Stimulated activated CD4-positive, alpha-beta T cell treated with anti-CD3 and anti-CD28 coated beads, Interleukin-2, amount 100 ng/mL, for 48 hours (primary cell): ENCODE measurements at regions not wholly inside any gene's neighbourhood (a gene's known extent, or its start where the extent isn't known, plus 50 kb on each side); places are given as distances from the start of the nearest gene placed in this dataset.
"Not testable (repeated sequence)": the region's sequence is repeated elsewhere in the genome, so short reads cannot be mapped to it uniquely, and the experiment has no call there.

ENCODE experiments used
- DNase-seq, 2 donors: peaks; one replicate each; pipeline ENCODE4 v3.0.0-alpha.2; 2020

DNA sequence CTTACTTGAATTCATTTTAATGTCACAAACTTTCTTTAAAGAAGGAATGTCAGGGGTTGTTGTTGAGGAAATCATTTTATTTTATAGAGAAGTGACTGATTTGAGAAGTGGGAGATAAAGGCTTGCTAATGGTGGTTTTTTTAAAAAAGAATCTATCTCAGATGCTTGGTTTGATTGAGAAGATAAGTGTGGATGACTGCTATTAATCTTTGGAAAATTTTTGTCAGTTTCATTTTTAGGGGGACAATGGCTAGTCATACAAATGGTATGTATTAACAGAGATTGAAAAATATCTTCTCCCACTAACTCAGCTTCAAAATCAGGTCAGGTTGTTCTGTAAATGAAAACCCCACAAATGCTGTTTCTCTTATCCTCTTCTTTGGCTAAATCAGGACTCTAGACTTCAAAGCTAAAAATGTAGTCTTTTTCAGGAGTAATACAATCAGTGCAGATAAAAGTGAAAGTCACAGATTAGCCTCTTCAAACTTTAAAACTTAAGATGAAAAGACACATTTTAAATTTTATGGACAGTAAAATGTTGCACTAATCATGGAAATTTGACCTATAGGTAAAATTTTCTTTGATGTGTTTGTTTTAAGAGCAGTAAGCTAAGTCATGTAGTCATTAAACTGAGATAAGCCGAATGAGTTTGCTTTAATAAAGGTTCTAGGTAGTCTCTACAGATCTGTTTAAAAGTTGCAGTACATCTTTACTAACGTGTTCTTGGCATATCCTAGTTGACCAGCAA lies 674.2 kb upstream of the VRK2 start:
- no peak for DNase-seq

DNA sequence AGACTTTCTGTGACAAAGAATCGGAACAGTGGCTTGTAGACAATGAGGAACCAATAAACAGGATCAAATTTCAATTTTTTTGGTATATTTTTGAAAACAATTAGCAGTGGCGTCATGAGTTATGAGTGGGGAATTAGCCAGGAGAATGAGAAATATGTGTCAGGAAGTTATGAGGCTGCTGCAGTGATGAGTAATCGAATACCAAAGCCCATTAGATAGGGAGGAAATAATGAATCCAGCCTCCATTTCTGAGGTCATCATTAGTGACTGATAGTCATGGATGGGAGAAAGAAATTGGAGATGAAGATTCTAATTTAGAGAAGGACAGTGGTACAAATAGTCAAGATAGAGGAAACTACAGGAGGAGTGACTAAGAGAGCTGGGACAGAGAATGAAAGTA lies 673.1 kb upstream of the VRK2 start:
- no peak for DNase-seq

DNA sequence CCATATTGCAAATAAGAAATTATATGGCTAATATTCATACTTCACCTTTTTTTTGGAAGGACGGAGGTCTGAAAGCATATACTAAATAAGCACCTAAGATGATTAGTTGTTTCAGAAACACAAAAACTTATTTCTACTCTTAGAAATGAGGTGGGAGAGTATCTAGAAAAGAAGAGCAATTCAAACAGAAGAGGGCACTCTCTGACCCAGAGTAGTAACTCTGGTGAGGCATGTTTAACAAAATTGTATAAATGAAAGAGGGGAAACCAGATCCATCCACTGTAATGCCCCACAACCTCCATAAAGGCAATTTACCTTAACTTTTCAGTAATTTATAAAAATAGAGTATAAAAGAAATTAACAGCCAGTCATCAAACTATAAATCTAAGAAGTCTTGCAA lies 669.6 kb upstream of the VRK2 start:
- no peak for DNase-seq

DNA sequence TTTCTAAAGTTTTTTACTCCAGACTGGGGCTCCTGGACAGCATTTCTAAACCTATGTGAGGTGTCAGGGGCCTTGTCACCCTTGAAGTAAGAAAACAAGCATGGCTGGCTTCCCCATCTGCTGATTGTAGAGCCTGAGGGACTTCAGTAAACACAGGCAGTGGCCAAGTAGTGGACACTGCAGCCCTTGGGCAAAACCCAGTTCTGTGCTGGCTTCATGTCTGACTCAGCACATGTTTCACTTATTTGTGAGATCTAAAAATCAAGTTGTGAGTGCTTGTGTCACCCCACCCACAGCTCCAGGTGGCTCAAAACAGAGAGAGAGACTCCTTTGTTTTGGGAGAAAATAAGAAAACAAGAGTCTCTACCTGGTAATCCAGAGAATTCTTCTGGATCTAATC lies 660.3 kb upstream of the VRK2 start:
- DNase-seq = no peak

DNA sequence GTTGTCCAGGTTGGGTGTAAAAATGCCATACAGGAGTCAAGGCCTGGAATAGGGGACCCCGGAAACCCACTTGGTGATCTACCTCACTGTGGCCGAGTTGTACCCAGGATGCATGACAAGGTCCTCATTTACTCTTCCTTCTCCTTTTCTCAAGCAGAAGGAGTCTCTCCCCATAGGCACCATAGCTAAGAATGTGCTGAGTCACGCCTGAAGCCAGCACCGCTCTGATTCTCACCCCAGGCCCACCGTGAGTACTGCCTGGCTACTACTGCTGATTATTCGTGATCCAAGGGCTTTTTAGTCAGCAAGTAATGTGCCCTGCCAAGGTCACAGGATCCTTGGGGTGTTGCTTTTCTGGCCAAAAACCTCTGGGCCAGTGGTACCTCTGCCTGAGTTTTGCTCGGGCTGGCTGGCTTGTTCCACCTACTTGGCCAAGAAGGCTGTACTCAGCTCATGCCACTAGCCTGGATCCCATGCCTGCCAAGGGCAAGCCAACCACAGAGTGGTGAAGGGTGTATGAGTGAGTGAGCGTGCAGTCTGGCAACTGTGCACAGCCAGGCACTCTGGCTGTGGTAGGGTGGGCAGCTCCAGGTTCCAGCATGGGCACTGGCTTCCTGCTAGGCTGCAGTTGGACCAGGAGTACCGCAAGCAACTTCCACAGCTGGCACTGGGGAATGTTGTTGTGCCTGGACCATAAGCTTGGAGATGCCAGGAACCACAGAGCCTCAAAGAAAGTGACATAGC lies 650.1 kb upstream of the VRK2 start:
- DNase-seq = no peak

DNA sequence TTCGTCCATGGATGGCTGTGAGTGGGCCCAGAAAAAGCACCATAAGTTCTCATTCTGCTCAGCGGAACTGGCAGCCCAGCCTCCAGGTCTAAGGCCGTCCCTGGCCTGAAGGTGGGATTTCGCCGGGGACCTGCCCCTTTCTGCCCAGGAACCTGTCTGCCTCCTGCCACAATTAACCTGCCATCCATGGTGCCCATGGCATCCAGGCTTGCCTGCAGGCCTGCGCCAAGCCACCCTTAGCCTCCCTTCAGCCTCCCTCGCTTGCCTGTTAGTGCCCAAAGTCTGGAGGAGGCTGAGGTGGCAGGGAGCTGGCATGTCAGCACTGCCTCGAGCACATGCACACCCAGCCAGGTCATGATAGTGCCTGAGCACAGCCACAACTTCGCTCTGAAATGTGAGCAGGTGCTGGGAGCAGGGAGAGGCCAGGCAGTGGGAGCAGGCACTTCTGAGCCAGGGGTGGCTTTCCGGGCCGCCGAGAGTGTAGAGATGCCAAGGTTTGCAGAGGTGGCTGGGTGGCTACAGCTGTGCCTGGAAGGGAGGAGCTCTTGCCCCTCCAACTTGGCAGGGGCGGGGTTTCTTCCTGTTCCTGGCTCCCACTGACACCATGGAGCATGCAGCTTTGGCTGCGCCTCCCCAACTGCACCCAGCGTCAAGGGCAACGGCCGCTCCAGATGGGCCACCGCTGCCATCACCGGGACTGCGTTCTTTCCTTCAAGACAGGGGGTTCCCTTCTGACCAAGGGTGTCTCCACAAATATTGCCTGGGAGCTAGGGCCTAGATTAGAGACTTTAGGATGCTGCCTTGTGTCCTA lies 648.9 kb upstream of the VRK2 start:
- no peak for DNase-seq

DNA sequence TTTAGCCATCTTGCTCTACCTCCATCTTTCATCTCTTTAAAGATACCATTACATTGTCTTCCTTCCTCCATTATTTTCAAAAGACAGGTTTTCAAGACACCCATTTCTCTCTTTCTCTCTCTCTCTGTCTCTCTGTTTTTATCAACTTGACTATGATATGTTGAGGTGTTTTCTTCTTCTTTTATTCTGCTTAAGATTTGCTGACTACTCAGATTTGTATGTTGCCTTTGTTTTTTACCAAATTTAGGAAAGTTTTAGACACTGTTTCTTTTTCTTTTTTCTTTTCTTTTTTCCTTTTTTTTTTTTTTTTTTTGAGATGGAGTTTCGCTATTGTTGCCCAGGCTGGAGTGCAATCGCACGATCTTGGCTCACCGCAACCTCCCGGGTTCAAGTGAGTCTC lies 647.5 kb upstream of the VRK2 start:
- DNase-seq = no peak

DNA sequence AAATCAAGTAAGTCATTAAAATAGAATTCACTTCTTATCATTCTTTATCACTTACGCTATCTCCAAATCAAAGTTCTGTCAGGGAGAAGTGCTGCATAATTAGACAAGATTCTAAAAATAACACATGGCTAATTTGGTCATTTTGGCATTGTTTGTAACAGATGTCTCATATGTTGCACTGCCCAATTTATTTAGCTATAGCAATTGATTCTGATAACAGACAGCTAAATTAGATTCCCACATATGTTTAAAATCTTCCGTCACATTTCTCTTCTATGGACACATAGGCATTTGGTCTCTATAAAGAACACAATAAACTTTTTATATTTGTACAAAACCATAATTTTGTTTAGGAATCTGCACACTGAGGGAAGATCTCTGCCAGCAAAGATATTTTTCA lies 644.5 kb upstream of the VRK2 start:
- DNase-seq = no peak

DNA sequence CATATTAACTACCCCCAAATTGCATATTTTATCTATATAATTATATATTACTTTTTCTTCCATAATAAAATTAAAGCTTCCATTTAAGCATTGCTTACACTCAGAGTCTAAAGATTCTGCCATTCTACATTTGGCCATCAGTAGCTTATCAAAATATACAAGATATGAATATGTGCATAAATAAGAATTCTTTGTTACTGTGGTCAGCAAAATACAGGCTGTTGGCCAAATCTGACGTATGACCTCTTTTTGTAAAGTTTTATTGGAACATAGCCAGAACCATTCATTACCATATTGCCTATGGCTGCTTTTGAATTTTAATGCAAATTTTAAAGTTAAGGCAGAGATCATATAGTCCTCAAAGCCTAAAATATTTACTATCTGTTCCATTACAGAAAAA lies 643.9 kb upstream of the VRK2 start:
- DNase-seq = no peak

DNA sequence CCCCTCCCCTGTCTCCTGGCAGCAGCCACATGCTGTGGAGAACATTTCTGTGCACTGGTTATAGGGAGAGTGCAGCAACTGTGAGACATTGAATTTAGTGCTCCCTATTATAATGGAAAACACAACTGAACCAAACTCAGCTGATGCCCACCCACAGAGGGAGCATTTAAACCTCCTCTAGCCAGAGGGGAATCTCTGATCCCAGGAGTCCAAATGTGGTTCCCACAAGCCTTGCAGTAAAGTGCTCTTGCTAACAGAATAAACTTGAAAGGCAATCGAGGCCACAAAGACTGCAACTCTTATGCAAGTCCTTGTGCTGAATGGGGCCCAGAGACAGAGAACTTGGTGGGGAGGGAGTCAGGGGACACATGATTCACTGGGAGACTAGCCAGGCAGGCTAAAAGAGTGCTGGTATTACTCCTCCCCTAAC lies 638.8 kb upstream of the VRK2 start:
- no peak for DNase-seq

DNA sequence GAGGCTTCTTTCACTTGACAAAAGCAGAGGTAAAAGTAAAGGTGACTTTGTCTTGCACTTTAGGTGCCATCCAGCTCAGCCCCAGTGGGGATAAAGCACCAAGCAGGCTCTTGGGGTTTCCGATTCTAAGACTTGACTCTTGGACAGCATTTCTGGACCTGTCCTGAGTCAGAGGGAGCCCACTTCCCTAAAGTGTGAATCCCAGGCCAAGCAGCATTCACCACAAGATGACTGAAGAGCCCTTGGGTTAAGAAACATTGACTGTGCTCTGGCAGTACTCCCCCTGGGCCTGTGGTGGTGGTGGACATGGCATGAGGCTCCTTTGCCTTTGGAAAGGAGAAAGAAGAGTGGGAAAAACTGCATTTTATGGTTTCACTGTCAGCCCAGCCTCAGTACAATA lies 638.0 kb upstream of the VRK2 start:
- no peak for DNase-seq

DNA sequence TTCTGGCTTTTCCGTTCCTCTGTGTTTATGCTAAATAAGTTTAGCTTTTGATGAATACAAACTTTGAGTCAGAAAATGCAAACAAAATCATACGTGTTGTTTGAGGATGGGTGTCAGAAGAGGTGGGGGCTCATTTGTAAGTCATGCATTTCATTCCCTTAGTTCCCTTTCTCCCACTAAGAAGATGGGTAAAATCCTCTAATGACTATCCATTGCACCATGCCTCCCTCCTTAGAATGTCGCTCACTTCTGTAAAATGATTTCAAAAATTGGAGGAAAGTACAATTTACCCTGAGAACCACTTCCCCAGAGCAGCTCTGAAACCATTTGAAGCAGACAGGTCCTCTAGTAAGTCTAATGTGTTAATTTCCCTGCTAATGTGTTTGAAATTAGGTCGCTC lies 629.6 kb upstream of the VRK2 start:
- no peak for DNase-seq

DNA sequence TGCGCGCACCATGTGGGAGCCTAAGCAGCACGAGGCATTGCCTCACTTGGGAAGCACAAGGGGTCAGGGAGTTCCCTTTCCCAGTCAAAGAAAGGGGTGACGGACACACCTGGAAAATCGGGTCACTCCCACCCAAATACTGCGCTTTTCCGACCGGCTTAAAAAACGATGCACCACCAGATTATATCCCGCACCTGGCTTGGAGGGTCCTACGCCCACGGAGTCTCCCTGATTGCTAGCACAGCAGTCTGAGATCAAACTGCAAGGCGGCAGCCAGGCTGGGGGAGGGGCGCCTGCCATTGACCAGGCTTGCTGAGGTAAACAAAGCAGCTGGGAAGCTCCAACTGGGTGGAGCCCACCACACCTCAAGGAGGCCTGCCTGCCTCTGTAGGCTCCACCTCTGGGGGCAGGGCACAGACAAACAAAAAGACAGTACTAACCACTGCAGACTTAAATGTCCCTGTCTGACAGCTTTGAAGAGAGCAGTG lies 627.7 kb upstream of the VRK2 start:
- DNase-seq = not testable (repeated sequence)

DNA sequence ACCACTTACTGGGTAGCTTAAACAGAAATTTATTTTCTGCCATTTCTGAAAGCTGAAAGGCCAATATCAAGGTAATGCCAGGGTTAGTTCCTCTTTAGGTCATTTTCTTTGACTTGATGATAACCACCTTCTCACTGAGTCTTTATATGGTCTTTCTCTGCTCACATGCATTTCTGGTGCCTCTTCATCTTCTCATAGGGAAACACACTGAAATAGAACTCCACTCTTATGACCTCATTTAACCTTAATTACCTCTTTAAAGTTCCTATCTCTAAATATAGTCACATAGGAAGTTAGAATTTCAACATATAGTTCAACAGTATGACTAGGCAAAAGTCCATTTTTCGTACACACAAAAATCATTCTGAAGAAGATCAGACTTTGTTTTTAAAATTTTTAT lies 616.8 kb upstream of the VRK2 start:
- no peak for DNase-seq

DNA sequence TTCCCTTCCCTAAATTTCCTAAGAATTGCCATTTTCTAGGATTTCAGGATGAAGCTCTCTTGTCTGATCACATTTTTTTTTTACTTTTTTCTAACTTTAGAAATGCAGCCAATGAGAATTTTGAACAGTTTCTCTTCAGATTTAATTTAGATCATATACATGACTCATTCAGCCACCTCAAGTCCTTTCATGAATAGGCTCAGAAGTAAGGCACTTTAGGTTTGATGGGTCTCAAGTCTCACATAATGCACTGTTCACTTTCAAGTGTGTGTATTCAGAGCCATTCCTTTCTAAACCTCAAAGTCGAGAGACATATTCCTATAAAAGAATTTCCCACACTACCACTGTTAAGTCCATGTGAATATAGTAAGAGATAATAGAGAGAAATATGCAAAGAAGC lies 614.1 kb upstream of the VRK2 start:
- DNase-seq = no peak

DNA sequence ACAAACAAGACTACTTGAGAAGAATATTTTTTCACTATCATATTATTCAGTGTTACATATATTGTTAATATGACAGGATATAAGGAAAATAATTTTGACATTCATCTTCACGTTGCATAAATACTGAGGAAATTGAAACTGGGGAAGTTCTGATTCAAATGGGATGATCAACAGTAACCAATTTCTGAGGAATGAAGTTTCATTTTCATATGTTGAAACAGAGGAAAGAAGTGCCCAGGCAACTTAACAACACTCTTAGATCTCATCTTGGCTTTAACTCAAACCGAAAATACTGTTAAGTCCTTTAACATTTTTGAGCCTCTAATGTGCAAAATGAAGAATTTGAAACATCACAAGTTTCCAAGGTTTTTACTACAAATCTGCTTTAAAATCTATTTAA lies 612.2 kb upstream of the VRK2 start:
- DNase-seq = no peak

DNA sequence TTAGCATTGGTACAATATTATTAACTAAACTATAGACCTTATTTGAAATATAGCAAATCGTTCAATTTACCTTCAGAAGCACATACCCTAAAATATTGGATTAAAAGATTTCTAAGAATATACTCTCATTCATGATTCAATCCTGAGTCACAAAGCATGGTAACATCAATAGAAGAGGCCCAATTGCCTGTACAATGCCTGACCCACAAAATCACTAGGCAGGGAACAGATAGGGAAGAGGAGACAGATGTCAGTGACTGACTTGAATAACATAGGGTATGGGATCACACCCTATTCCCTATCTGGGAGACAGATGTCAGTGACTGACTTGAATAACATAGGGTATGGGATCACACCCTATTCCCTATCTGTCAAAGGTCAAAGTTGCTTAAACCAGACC lies 611.6 kb upstream of the VRK2 start:
- no peak for DNase-seq

DNA sequence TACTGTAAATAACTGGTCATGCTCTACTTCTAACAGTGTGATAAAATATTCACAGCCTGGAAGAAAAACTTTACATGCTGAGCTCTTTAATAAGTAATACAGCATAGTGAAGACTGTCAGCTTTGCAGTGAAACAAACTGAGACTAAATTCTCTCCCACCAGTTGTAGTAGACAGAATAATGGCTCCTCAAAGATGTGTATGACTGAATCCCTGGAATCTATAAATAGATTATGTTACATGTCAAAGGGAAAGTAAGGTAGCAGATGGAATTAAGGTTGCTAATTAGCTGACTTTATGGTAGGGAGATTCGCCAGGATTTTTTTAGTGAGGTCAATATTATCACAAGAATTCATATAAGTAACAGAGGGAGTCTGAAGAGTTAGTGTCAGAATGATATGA lies 609.5 kb upstream of the VRK2 start:
- DNase-seq = no peak

DNA sequence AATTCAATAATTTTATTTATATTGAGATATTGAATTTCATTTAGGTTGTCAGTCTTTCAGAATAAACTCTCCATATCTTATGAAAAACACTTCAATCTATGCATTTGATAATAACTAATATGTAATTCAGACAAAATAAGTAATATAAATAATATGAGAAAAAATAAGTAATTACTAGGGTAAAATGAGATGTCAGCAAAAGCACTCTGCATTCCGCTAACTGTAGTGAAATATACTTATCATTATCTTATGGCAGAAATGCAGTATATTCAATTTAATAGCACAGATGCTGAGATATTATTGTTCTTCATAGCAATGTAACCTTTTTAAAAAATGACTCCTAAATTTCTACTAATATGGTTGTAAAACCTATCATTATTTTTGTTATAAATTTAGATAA lies 606.2 kb upstream of the VRK2 start:
- no peak for DNase-seq

DNA sequence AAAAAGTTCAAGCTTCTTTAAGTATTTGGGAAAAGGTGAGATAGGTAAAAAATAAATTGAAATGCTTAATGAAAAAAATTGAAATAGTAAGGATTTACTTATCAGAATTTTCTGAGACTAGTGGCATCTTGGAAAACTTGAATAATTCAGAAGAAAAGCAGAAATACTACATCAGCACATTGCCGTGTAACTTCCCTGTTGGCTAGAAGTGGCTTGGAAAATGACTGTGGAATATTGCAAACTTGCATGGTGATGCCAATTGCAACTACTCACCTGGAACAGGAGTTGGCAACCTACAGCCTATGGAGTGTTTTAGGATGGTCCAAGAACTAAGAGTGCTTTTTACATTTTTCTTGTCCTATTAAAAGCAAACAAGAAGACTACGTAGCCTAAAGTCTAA lies 603.5 kb upstream of the VRK2 start:
- DNase-seq = no peak

DNA sequence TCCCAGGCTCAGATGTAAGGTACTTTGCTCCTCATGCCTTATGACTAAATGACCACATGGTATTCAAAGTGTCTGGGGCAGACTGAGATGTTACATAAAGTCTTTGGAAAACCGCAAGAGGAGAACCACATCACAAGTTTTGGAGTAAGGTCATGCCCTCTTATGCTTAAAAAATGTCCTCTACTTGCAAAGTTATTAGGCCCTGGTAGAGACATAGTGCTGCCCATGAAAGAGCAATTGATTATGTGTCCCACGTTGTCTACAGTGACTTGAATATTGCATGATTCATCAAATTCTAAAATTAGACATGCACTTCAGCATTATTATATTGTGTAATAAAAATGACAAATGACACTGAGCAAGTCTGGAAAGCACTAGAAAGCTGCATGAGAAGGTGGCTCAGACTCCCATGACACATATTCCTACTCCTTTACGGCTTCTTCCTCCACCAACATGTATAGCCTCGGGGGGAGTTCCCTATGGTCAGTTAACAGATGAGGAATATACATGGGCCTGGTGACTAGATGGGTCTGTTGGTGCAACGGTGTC lies 602.6 kb upstream of the VRK2 start:
- DNase-seq = no peak

DNA sequence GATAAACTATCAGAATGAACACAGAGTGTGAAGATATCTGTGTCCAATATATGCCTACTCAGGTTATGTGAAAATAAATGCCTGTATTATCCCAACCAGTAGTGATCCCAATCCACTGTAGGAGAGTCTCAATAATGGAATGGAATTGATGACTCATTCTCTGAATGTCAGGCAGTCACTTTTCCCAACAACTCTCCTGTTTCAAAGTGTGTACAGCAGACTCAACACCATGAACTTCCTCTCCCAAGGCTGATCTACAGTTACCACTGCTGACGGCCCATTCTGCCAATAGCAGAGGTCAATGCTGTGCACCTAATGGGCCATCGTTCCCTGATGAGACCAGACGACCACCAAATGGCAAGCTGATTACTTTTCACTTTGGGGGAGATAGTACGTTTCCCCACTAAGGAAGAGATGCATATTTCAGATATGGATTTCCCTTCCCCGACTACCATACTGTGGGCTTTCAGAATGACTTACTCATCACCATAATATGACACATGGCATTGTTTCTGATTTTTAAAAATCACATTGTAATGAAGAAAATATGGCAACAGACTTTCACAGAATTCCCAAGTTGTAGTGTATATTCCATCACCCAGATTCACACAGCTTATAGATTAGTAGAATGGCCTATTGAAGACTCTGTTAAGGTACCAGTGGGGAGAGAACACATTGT lies 601.7 kb upstream of the VRK2 start:
- DNase-seq = no peak

DNA sequence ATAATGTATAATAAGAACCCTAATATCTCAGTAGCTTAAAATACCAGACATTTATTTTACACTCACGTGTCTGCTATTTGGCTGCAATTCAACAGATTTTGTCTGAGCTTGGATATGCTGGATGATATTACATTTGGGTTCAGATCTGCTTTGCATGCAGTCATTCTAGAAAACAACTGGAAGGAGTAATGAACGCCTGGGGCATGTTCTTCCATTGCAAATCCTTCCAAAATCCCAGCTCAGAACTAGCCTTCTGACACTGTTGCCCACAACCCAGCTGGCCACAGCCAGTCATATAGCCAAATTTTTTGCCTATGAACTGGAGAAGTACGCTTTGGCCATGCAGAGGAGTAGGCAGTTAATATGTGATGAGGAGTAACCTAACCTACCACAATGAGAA lies 597.8 kb upstream of the VRK2 start:
- no peak for DNase-seq
